ENCODE measurements at regions not wholly inside any gene's neighbourhood (a gene's known extent, or its start where the extent isn't known, plus 50 kb on each side); places are given as distances from the start of the nearest gene placed in this dataset.
A peak's percentile ranks its signal among the peaks of the same experiment; 100 is the strongest.

GRCh38 chr4:95758001-95758400 lies 81.9 kb upstream of the PDHA2 start:
- peaks cover 14% of the 10 kb centered on the region for H3K4me1 ChIP-seq
- H3K27me3 ChIP-seq: no peaks in the 10 kb centered on the region
- H3K4me3 ChIP-seq (ENCODE audit: low read depth, low read length): no peak overlapping the region
- no peak for TF ChIP-seq CTCF (IDR thresholded peaks at IDR 0.05; ENCODE audit: low read depth, low read length)
- H3K36me3 ChIP-seq: no peaks in the 10 kb centered on the region
- no peaks in the 10 kb centered on the region for H3K9me3 ChIP-seq
- no peak for DNase-seq

GRCh38 chr4:95754667-95755066 lies 85.2 kb upstream of the PDHA2 start:
- Histone ChIP-seq H3K4me3 (ENCODE audit: low read depth, low read length) (no peak overlapping the region), H3K27me3 (no peaks in the 10 kb centered on the region), H3K36me3 (no peaks in the 10 kb centered on the region), H3K9me3 (no peaks in the 10 kb centered on the region), H3K4me1 (peaks cover 3% of the 10 kb centered on the region; the same call in 1 of the 2 replicates)
- no peak for DNase-seq
- no peak for TF ChIP-seq CTCF (IDR thresholded peaks at IDR 0.05; ENCODE audit: low read depth, low read length)

- no peak overlapping the region for H3K4me3 ChIP-seq (ENCODE audit: low read depth, low read length)
- peaks cover 12% of the 10 kb centered on the region for H3K4me1 ChIP-seq
- H3K36me3 ChIP-seq: no peaks in the 10 kb centered on the region
- no peak for TF ChIP-seq CTCF (IDR thresholded peaks at IDR 0.05; ENCODE audit: low read depth, low read length)
- no peaks in the 10 kb centered on the region for H3K9me3 ChIP-seq
- no peak for DNase-seq
- no peaks in the 10 kb centered on the region for H3K27me3 ChIP-seq
Measured at GRCh38 chr4:95749204-95749603, 90.7 kb upstream of the PDHA2 start.

GRCh38 chr4:95742872-95743271 lies 97.0 kb upstream of the PDHA2 start:
- H3K27me3 ChIP-seq: no peaks in the 10 kb centered on the region
- no peak overlapping the region for H3K4me3 ChIP-seq (ENCODE audit: low read depth, low read length)
- H3K4me1 ChIP-seq: peaks cover 29% of the 10 kb centered on the region
- TF ChIP-seq CTCF (IDR thresholded peaks at IDR 0.05; ENCODE audit: low read depth, low read length): no peak
- no peaks in the 10 kb centered on the region; the same call in 1 of the 2 replicates for H3K9me3 ChIP-seq
- peak; percentile 54 for DNase-seq
- no peaks in the 10 kb centered on the region for H3K36me3 ChIP-seq

GRCh38 chr4:95742179-95742578 lies 97.7 kb upstream of the PDHA2 start:
- Histone ChIP-seq H3K9me3 (no peaks in the 10 kb centered on the region; the same call in 1 of the 2 replicates), H3K4me1 (peaks cover 22% of the 10 kb centered on the region), H3K36me3 (no peaks in the 10 kb centered on the region), H3K27me3 (no peaks in the 10 kb centered on the region), H3K4me3 (ENCODE audit: low read depth, low read length) (no peak overlapping the region)
- DNase-seq: no peak
- no peak for TF ChIP-seq CTCF (IDR thresholded peaks at IDR 0.05; ENCODE audit: low read depth, low read length)

GRCh38 chr4:95732061-95732460 lies 107.8 kb upstream of the PDHA2 start:
- Histone ChIP-seq H3K4me1 (peaks cover 8% of the 10 kb centered on the region), H3K27me3 (no peaks in the 10 kb centered on the region), H3K4me3 (ENCODE audit: low read depth, low read length) (no peak overlapping the region), H3K36me3 (peaks cover 5% of the 10 kb centered on the region; the same call in 1 of the 2 replicates), H3K9me3 (no peaks in the 10 kb centered on the region)
- TF ChIP-seq CTCF (IDR thresholded peaks at IDR 0.05; ENCODE audit: low read depth, low read length): no peak
- peak; percentile 68 for DNase-seq
